Astrocyte (in vitro differentiated cells and primary cell): ENCODE measurements at regions not wholly inside any gene's neighbourhood (a gene's known extent, or its start where the extent isn't known, plus 50 kb on each side); places are given as distances from the start of the nearest gene placed in this dataset.

Experiments
- CTCF ChIP-seq: IDR thresholded peaks from 2 replicates; pipeline ENCODE4 v1.5.1; 2011; ENCODE audit warnings: low read depth, mild to moderate bottlenecking, inconsistent platforms, low read length, moderate library complexity; ENCODE audit not compliant: insufficient read depth
- EZH2 ChIP-seq: IDR thresholded peaks from 2 replicates; pipeline ENCODE4 v1.6.1; 2012; ENCODE audit warnings: mild to moderate bottlenecking, low read length, inconsistent platforms; ENCODE audit not compliant: insufficient read depth

- TF ChIP-seq CTCF (no peak), EZH2 (no peak)
These were observed 631.8 kb upstream of the RAB6C start for GRCh38 chr2:129347486-129348217.
